ENCODE measurements at regions not wholly inside any gene's neighbourhood (a gene's known extent, or its start where the extent isn't known, plus 50 kb on each side); places are given as distances from the start of the nearest gene placed in this dataset.

DNA sequence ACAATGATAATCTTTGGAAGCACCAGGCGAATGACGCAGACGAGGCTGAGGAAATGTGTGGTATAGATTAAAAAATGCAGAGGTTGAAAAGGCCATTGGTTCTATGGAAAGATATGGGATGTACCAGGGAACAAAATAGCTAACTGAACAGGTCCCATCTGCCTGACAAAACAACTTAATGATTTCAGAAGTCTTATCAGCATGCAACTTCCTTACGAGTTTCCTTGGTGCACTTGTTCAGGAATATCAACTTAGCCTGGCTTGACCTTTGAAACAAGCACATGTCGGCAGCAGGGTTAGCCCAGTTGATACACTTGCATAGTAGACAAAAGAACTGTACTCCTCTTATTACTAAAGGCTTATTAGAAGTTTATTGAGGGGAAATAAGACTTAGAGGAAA lies 90.9 kb upstream of the CDH11 start:
- H3K79me2 ChIP-seq (ENCODE audit: control insufficient read depth in 1 of 2, insufficient read depth in 2 of 2, low read length in 2 of 2): no peaks in the 10 kb centered on the region
- H3K4me2 ChIP-seq (ENCODE audit: insufficient read depth in 1 of 2, low read depth in 2 of 2, low read length in 2 of 2): no peak overlapping the region
- no peak overlapping the region for H3K56ac ChIP-seq (replicated peaks; ENCODE audit: insufficient read length, low read depth, low read length)
- H2BK12ac ChIP-seq (ENCODE audit: low read depth, low read length): no peak overlapping the region
- no peak overlapping the region for H4K5ac ChIP-seq (ENCODE audit: insufficient read length, low read depth, low read length)
- no peak overlapping the region for H2BK15ac ChIP-seq (ENCODE audit: low read length)
- H3K9ac ChIP-seq (replicated peaks in 1 of 4; ENCODE audit: extremely low read depth in 1 of 4, low read depth in 3 of 4, low read length in 3 of 4): no peak overlapping the region
- FAIRE-seq (no peak), DNase-seq (ENCODE audit: low read depth in 1 of 2, low spot score in 2 of 2) (no peak)
- no peaks in the 10 kb centered on the region for H4K20me1 ChIP-seq (replicated peaks in 1 of 2; ENCODE audit: control insufficient read depth in 1 of 2, insufficient read depth in 2 of 2, low read length in 2 of 2)
- POLR2A ChIA-PET (ENCODE audit: partially characterized antibody): interaction anchor here (1.4 kb wide), 1 partner anchor 9 kb away, joined by 3 read pairs; no protein-coding TSS in a partner anchor
- H4K91ac ChIP-seq (replicated peaks; ENCODE audit: insufficient read length, low read length): no peak overlapping the region
- H3K23ac ChIP-seq (ENCODE audit: insufficient read length): no peak overlapping the region
- H4K8ac ChIP-seq (ENCODE audit: extremely low read depth, insufficient read depth, low read length): no peak overlapping the region
- no peaks in the 10 kb centered on the region for H3K79me1 ChIP-seq (ENCODE audit: low read depth, low read length)
- H3K4ac ChIP-seq (replicated peaks; ENCODE audit: insufficient read length, low read depth, low read length): no peak overlapping the region
- no peak for TF ChIP-seq TEAD4 (IDR thresholded peaks at IDR 0.05; ENCODE audit: low read depth, low read length)
- no peak for TF ChIP-seq YY1 (IDR thresholded peaks at IDR 0.05; ENCODE audit: low read depth, low read length)
- no peak for TF ChIP-seq HDAC6 (IDR thresholded peaks at IDR 0.05; ENCODE audit: low read depth, low read length)
- TF ChIP-seq CREB1 (IDR thresholded peaks at IDR 0.05): no peak
- no peak for TF ChIP-seq BCL11A (IDR thresholded peaks at IDR 0.05; ENCODE audit: low read depth in 2 of 2, low read length in 2 of 2)
- TF ChIP-seq PHF8 (conservative IDR thresholded peaks at IDR 0.05; ENCODE audit: low read depth, low read length): no peak
- no peak for TF ChIP-seq NRF1 (IDR thresholded peaks at IDR 0.05; ENCODE audit: low read depth, low read length)
- no peak for TF ChIP-seq HDAC2 (IDR thresholded peaks at IDR 0.05; ENCODE audit: borderline replicate concordance in 1 of 2, low read depth in 2 of 2, low read length in 2 of 2)
- TF ChIP-seq SIX5 (IDR thresholded peaks at IDR 0.05; ENCODE audit: low read depth, low read length): no peak
- no peak for TF ChIP-seq EGR1 (IDR thresholded peaks at IDR 0.05; ENCODE audit: borderline replicate concordance, low read depth, low read length)
- no peak for TF ChIP-seq SUZ12 (IDR thresholded peaks at IDR 0.05; ENCODE audit: low read length)
- TF ChIP-seq SP2 (IDR thresholded peaks at IDR 0.05; ENCODE audit: low read length): no peak
- no peak for TF ChIP-seq EZH2 (IDR thresholded peaks at IDR 0.05; ENCODE audit: low read depth, low read length, severe bottlenecking)
- no peaks in the 10 kb centered on the region for H3K4me1 ChIP-seq (replicated peaks in 1 of 4; ENCODE audit: control insufficient read depth in 3 of 4, insufficient read depth in 4 of 4, low read length in 3 of 4)
- H3K36me3 ChIP-seq (ENCODE audit: control insufficient read depth in 2 of 4, insufficient read depth in 4 of 4, low read length in 3 of 4): no peaks in the 10 kb centered on the region
- H3K14ac ChIP-seq (ENCODE audit: insufficient read length): no peak overlapping the region
- H2BK5ac ChIP-seq (ENCODE audit: low read depth, low read length): no peak overlapping the region
- no peaks in the 10 kb centered on the region for H3K23me2 ChIP-seq (ENCODE audit: low read depth, low read length)
- no peak overlapping the region for H2BK120ac ChIP-seq (replicated peaks; ENCODE audit: low read depth, low read length)
- CTCF ChIA-PET (ENCODE audit: partially characterized antibody): interaction anchor here (1.2 kb wide), 1 partner anchor 13 kb away, joined by 3 read pairs; no protein-coding TSS in a partner anchor
- H2BK20ac ChIP-seq (ENCODE audit: low read length): no peak overlapping the region
- 95% methylated on average over 5 of the region's 5 CpGs; no CpG with 5 or more reads in 1 of the 2 experiments for WGBS, 2 experiments (ENCODE audit: extremely low coverage in 1 of 2, insufficient coverage in 1 of 2, insufficient read length in 1 of 2, insufficient replicate concordance in 2 of 2, low coverage in 1 of 2, low lambda C conversion rate in 2 of 2, missing lambda C conversion rate in 1 of 2)
- peaks cover 0 to 2% (median 0%) of the 10 kb centered on the region in 4 experiments; a peak in 2 of 7 replicates for H3K27me3 ChIP-seq (replicated peaks in 1 of 4; ENCODE audit: control insufficient read depth in 3 of 4, extremely low read depth in 1 of 4, insufficient read depth in 3 of 4, low read length in 3 of 4)
- H3K4me3 ChIP-seq (ENCODE audit: extremely low read depth in 1 of 4, insufficient read depth in 2 of 4, low read depth in 3 of 4, low read length in 4 of 4): no peak overlapping the region
- no peak overlapping the region for H3K18ac ChIP-seq (ENCODE audit: extremely low read depth, low read length)
- no peak overlapping the region for H3K27ac ChIP-seq (ENCODE audit: low read depth, low read length)
- no peak overlapping the region for H2AFZ ChIP-seq (ENCODE audit: low read length)
- H3K9me3 ChIP-seq (ENCODE audit: insufficient read depth in 2 of 2, low read depth in 1 of 2, low read length in 1 of 2): no peaks in the 10 kb centered on the region
- H2AK5ac ChIP-seq (ENCODE audit: low read depth, low read length): no peak overlapping the region

Data from H1 (cell line).